ENCODE measurements at regions not wholly inside any gene's neighbourhood (a gene's known extent, or its start where the extent isn't known, plus 50 kb on each side); places are given as distances from the start of the nearest gene placed in this dataset.

- TF ChIP-seq CTCF (IDR thresholded peaks at IDR 0.05): no peak
- TF ChIP-seq NFIC (IDR thresholded peaks at IDR 0.05; ENCODE audit: borderline replicate concordance): no peak
- no peak for TF ChIP-seq GATA2 (CRISPR knock-in tag; IDR thresholded peaks at IDR 0.05)
- TF ChIP-seq EP300 (IDR thresholded peaks at IDR 0.05; ENCODE audit: borderline replicate concordance in 1 of 2, low read depth in 1 of 2, low read length in 1 of 2): no peak
These were observed 162.7 kb upstream of the MRPS30 start (continued) for GRCh38 chr5:44646016-44646415.

DNA sequence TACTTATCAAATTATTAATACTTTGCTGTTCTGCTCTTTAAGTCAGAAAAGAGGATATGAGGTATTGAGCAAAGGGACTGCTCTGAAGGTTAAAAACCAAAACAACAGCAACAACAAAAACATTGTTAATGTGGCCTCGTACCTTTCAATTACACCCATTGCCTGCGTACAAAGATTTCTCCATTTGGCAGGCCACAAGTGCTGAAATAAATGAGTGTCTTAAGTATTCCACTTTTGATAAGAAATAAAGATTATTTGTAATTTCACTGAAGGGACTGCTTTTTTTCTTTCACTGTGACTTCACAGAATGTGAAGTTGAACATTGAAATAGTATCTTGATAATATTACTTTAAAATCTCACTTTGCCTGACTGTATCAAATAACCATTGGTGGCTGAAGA, 163.2 kb upstream of the MRPS30 start:
- Histone ChIP-seq H3K4me2 (no peak overlapping the region), H2AFZ (ENCODE audit: low read depth) (no peak overlapping the region), H3K4me3 (ENCODE audit: low read depth in 2 of 2, low read length in 1 of 2) (no peak overlapping the region), H3K9me3 (no peaks in the 10 kb centered on the region), H3K4me1 (ENCODE audit: control insufficient read depth in 1 of 2, insufficient read depth in 2 of 2, low read depth in 1 of 2, low read length in 1 of 2) (no peaks in the 10 kb centered on the region), H3K27me3 (ENCODE audit: insufficient read depth) (no peaks in the 10 kb centered on the region), H3F3A (replicated peaks; ENCODE audit: insufficient read depth) (no peaks in the 10 kb centered on the region), H3K9me2 (no peaks in the 10 kb centered on the region), H3K9ac (no peak overlapping the region), H4K20me1 (ENCODE audit: insufficient read depth) (no peaks in the 10 kb centered on the region), H3K36me3 (replicated peaks in 1 of 2; ENCODE audit: control insufficient read depth in 1 of 2, insufficient read depth in 2 of 2, low read length in 1 of 2) (no peaks in the 10 kb centered on the region), H3K27ac (ENCODE audit: low read depth in 2 of 2, low read length in 1 of 2) (no peak overlapping the region), H3K79me2 (ENCODE audit: insufficient read depth) (no peaks in the 10 kb centered on the region)
- DNase-seq: no peak
- WGBS (ENCODE audit: low lambda C conversion rate): 19% methylated on average over 2 of the region's 2 CpGs
- POLR2A ChIA-PET: no interaction called here
- CTCF ChIA-PET: no interaction called here
- TF ChIP-seq MEF2A (IDR thresholded peaks at IDR 0.05; ENCODE audit: borderline replicate concordance, low read depth): no peak
- no peak for TF ChIP-seq YY1 (IDR thresholded peaks at IDR 0.05; ENCODE audit: low read depth)
- TF ChIP-seq RXRA (IDR thresholded peaks at IDR 0.05; ENCODE audit: borderline replicate concordance, low read depth): no peak
- TF ChIP-seq RAD21 (IDR thresholded peaks at IDR 0.05; ENCODE audit: low read length): no peak

DNA sequence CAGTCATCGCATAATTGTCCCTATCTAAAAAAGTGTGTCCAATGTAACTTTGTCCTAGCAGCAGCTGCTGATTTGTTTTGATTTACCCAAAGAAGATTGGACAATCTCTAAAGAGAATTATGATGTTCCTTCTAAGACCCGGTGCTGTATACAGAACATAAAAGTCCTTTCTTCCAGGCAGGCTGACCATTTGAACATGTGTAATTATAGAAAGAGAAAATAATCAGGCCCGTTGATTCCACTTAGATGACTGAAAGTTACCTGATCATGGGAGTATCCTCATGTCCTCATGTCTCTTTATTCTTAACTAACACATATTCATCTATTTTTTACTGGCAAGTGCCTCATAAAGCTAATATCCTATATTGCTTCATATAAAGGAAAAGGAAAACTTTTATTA, 164.1 kb upstream of the MRPS30 start:
- H3K36me3 ChIP-seq (replicated peaks in 1 of 2; ENCODE audit: control insufficient read depth in 1 of 2, insufficient read depth in 2 of 2, low read length in 1 of 2): no peaks in the 10 kb centered on the region
- no peaks in the 10 kb centered on the region for H4K20me1 ChIP-seq (ENCODE audit: insufficient read depth)
- no peaks in the 10 kb centered on the region for H3K4me1 ChIP-seq (ENCODE audit: control insufficient read depth in 1 of 2, insufficient read depth in 2 of 2, low read depth in 1 of 2, low read length in 1 of 2)
- H3K9me2 ChIP-seq: no peaks in the 10 kb centered on the region
- no peaks in the 10 kb centered on the region for H3F3A ChIP-seq (replicated peaks; ENCODE audit: insufficient read depth)
- 27% methylated on average over 3 of the region's 3 CpGs for WGBS (ENCODE audit: low lambda C conversion rate)
- H3K9ac ChIP-seq: no peak overlapping the region
- ChIA-PET CTCF (no interaction called here), POLR2A (no interaction called here)
- TF ChIP-seq SMC3 (IDR thresholded peaks at IDR 0.05; ENCODE audit: low read depth, low read length) (no peak), TCF12 (IDR thresholded peaks at IDR 0.05) (no peak), RAD21 (IDR thresholded peaks at IDR 0.05; ENCODE audit: low read length) (no peak), CHD2 (IDR thresholded peaks at IDR 0.05; ENCODE audit: low read length, partially characterized antibody) (no peak), GATA2 (CRISPR knock-in tag; IDR thresholded peaks at IDR 0.05) (no peak), RFX5 (IDR thresholded peaks at IDR 0.05; ENCODE audit: low read length) (no peak)
- H3K4me2 ChIP-seq: no peak overlapping the region
- H3K27me3 ChIP-seq (ENCODE audit: insufficient read depth): no peaks in the 10 kb centered on the region
- no peaks in the 10 kb centered on the region for H3K9me3 ChIP-seq
- no peaks in the 10 kb centered on the region for H3K79me2 ChIP-seq (ENCODE audit: insufficient read depth)
- no peak overlapping the region for H3K4me3 ChIP-seq (ENCODE audit: low read depth in 2 of 2, low read length in 1 of 2)
- no peak for DNase-seq
- H3K27ac ChIP-seq (ENCODE audit: low read depth in 2 of 2, low read length in 1 of 2): no peak overlapping the region
- H2AFZ ChIP-seq (ENCODE audit: low read depth): no peak overlapping the region
